ENCODE measurements at regions not wholly inside any gene's neighbourhood (a gene's known extent, or its start where the extent isn't known, plus 50 kb on each side); places are given as distances from the start of the nearest gene placed in this dataset.

DNA sequence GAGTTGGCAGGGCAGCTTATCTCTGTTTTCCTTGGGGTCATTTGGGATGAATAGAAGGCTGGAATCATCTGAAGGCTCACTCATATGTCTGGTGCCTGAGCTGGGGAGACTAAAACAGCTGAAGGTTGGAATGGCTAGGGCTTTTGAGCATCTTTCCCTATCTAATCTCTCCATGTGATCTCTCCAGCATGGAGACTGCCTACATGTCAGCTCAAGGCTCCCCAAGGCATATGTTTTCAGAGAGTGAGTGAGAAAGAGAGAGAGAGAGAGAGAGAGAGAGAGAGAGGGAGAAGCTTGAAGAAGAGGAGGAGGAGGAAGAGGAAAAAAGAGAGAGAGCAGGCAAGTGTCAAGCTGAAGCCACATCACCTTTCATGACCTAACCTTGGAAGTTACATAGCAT, 143.4 kb downstream of the EBLN2 start:
- TF ChIP-seq CTCF (IDR thresholded peaks at IDR 0.05 in 2 of 3, conservative IDR thresholded peaks at IDR 0.05 in 1 of 3; ENCODE audit: insufficient read depth in 2 of 3, low read depth in 1 of 3, low read length in 3 of 3) (no peak), SIRT6 (IDR thresholded peaks at IDR 0.05; ENCODE audit: low read depth, low read length) (no peak), HNRNPUL1 (IDR thresholded peaks at IDR 0.05; ENCODE audit: low read length) (no peak)
- TF ChIP-seq, protein P1, sequence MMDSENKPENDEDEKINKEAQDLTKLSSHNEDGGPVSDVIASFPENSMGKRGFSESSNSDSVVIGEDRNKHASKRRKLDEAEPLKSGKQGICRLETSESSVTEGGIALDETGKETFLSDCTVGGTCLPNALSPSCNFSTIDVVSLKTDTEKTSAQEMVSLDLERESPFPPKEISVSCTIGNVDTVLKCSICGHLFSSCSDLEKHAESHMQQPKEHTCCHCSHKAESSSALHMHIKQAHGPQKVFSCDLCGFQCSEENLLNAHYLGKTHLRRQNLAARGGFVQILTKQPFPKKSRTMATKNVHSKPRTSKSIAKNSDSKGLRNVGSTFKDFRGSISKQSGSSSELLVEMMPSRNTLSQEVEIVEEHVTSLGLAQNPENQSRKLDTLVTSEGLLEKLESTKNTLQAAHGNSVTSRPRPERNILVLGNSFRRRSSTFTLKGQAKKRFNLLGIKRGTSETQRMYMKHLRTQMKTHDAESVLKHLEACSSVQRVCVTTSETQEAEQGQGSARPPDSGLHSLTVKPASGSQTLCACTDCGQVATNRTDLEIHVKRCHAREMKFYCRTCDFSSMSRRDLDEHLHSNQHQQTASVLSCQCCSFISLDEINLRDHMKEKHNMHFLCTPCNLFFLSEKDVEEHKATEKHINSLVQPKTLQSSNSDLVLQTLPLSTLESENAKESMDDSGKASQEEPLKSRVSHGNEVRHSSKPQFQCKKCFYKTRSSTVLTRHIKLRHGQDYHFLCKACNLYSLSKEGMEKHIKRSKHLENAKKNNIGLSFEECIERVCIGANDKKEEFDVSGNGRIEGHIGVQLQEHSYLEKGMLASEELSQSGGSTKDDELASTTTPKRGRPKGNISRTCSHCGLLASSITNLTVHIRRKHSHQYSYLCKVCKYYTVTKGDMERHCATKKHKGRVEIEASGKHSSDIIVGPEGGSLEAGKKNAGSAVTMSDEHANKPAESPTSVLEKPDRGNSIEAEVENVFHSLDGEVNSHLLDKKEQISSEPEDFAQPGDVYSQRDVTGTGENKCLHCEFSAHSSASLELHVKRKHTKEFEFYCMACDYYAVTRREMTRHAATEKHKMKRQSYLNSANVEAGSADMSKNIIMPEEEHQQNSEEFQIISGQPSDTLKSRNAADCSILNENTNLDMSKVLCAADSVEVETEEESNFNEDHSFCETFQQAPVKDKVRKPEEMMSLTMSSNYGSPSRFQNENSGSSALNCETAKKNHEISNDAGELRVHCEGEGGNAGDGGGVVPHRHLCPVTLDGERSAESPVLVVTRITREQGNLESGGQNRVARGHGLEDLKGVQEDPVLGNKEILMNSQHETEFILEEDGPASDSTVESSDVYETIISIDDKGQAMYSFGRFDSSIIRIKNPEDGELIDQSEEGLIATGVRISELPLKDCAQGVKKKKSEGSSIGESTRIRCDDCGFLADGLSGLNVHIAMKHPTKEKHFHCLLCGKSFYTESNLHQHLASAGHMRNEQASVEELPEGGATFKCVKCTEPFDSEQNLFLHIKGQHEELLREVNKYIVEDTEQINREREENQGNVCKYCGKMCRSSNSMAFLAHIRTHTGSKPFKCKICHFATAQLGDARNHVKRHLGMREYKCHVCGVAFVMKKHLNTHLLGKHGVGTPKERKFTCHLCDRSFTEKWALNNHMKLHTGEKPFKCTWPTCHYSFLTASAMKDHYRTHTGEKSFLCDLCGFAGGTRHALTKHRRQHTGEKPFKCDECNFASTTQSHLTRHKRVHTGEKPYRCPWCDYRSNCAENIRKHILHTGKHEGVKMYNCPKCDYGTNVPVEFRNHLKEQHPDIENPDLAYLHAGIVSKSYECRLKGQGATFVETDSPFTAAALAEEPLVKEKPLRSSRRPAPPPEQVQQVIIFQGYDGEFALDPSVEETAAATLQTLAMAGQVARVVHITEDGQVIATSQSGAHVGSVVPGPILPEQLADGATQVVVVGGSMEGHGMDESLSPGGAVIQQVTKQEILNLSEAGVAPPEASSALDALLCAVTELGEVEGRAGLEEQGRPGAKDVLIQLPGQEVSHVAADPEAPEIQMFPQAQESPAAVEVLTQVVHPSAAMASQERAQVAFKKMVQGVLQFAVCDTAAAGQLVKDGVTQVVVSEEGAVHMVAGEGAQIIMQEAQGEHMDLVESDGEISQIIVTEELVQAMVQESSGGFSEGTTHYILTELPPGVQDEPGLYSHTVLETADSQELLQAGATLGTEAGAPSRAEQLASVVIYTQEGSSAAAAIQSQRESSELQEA (IDR thresholded peaks at IDR 0.05; ENCODE audit: low read depth), result no peak

Data from K562 (cell line).